GM12878 (cell line): ENCODE measurements at regions not wholly inside any gene's neighbourhood (a gene's known extent, or its start where the extent isn't known, plus 50 kb on each side); places are given as distances from the start of the nearest gene placed in this dataset.
A peak's percentile ranks its signal among the peaks of the same experiment; 100 is the strongest.

Source experiments
- ATAC-seq: fragments of 200-7000 bp; cut with Tn5 transposase; 3 replicates; pipeline ENCODE4 v1.9.1; 2020; ENCODE audit warnings: mild to moderate bottlenecking, moderate library complexity
- BruUV-seq: library from RNA; stranded (reverse); fragments of 400-500 nt; replicated peaks from 2 replicates; lab custom pipeline; 2021; lab: Mats Ljungman, UMichigan
- CTCF ChIA-PET: fragments of 300-600 bp; sonication (Branson Sonifier 250); formaldehyde crosslinking; extraction: SDS; loops from one replicate; lab custom pipeline; 2021; ENCODE audit warnings: inconsistent platforms; lab: Yijun Ruan, JAX
- POLR2A ChIA-PET: fragments of 350-600 bp; formaldehyde crosslinking; extraction: SDS; loops from one replicate; lab custom pipeline; 2021; ENCODE audit warnings: inconsistent platforms; lab: Charles Lee
- RAD21 ChIA-PET: fragments of 300-600 bp; sonication (Branson Sonifier 250); formaldehyde crosslinking; loops from one replicate; lab custom pipeline; 2023; ENCODE audit warnings: antibody characterized with exemption; ENCODE audit not compliant: unreplicated experiment; lab: Charles Lee
- SMC1A ChIA-PET: fragments of 300-600 bp; sonication (Branson Sonifier 250); formaldehyde crosslinking; loops from one replicate; lab custom pipeline; 2023; ENCODE audit not compliant: unreplicated experiment, uncharacterized antibody; lab: Charles Lee
- DNase-seq: peaks from one replicate; pipeline ENCODE4 v3.0.0-alpha.2; 2011; ENCODE audit warnings: low read depth, low spot score
- FAIRE-seq: peaks from 3 replicates; lab custom pipeline; 2011; peaks lifted over from hg19 to GRCh38; lab: Jason Lieb, UNC
- H2AFZ ChIP-seq: 2 replicates; pipeline ENCODE4 v1.6.0; 2011; ENCODE audit warnings: low read depth, low read length, control low read depth; ENCODE audit not compliant: control insufficient read depth
- H3K27ac ChIP-seq: 2 replicates; pipeline ENCODE4 v1.5.1; 2011; ENCODE audit warnings: control low read depth; ENCODE audit not compliant: control insufficient read depth, insufficient read depth
- H3K27me3 ChIP-seq, 2 experiments: replicated peaks in 1 of 2; 2 replicates each; pipeline versions ENCODE4 v1.6.0 to v1.6.1; 2011; ENCODE audit warnings: low read length in 1 of 2; ENCODE audit not compliant: control insufficient read depth in 2 of 2, insufficient read depth in 2 of 2
- H3K36me3 ChIP-seq, 2 experiments: 2 replicates each; pipeline ENCODE4 v1.5.1; 2011; ENCODE audit warnings: low read length in 1 of 2; ENCODE audit not compliant: control insufficient read depth in 2 of 2, insufficient read depth in 2 of 2
- H3K4me1 ChIP-seq: 2 replicates; pipeline ENCODE4 v1.6.1; 2011; ENCODE audit warnings: mild to moderate bottlenecking, low read length, moderate library complexity, mixed read lengths; ENCODE audit not compliant: control insufficient read depth, insufficient read depth
- H3K4me2 ChIP-seq: 2 replicates; pipeline ENCODE4 v1.6.0; 2011; ENCODE audit warnings: control low read depth; ENCODE audit not compliant: control insufficient read depth, insufficient read depth
- H3K4me3 ChIP-seq: fragments of 200-600 bp; sonication (generic); 2 replicates; pipeline ENCODE4 v1.5.1; 2016
- H3K79me2 ChIP-seq: 2 replicates; pipeline ENCODE4 v1.6.0; 2011; ENCODE audit warnings: low read length; ENCODE audit not compliant: control insufficient read depth, insufficient read depth
- H3K9ac ChIP-seq: 2 replicates; pipeline ENCODE4 v1.8.0; 2011; ENCODE audit warnings: low read length, control low read depth, mixed read lengths; ENCODE audit not compliant: control insufficient read depth, insufficient read depth
- H3K9me3 ChIP-seq: replicated peaks from 3 replicates; pipeline ENCODE4 v1.5.1; 2011; ENCODE audit warnings: mild to moderate bottlenecking, low read length; ENCODE audit not compliant: control insufficient read depth, insufficient read depth
- H4K20me1 ChIP-seq: 2 replicates; pipeline ENCODE4 v1.6.0; 2011; ENCODE audit not compliant: control insufficient read depth, insufficient read depth
- CTCF ChIP-seq, 3 experiments: IDR thresholded peaks in 2 of 3; conservative IDR thresholded peaks in 1 of 3; 2 replicates each; pipeline ENCODE4 v1.5.1; 2011; ENCODE audit warnings: low read depth in 3 of 3, low read length in 3 of 3, mild to moderate bottlenecking in 3 of 3, control low read depth in 2 of 3, moderate library complexity in 2 of 3, inconsistent platforms in 1 of 3, mixed read lengths in 1 of 3; ENCODE audit not compliant: control insufficient read depth in 2 of 3, insufficient read depth in 1 of 3; ENCODE audit errors: extremely low read depth in 1 of 3
- CUX1 ChIP-seq: IDR thresholded peaks from 2 replicates; pipeline ENCODE4 v1.6.1; 2012; ENCODE audit warnings: improper control_type of control experiment, low read depth, low read length; ENCODE audit not compliant: insufficient replicate concordance
- GABPA ChIP-seq: IDR thresholded peaks from 2 replicates; pipeline ENCODE4 v1.6.1; 2014; ENCODE audit warnings: antibody characterized with exemption, low read depth, mild to moderate bottlenecking, inconsistent platforms
- PML ChIP-seq: IDR thresholded peaks from 2 replicates; pipeline ENCODE4 v1.6.1; 2012; ENCODE audit warnings: low read length, inconsistent platforms
- POLR2A ChIP-seq: IDR thresholded peaks from 2 replicates; pipeline ENCODE4 v1.6.1; 2011; ENCODE audit warnings: low read depth, mild to moderate bottlenecking, low read length
- RAD21 ChIP-seq: IDR thresholded peaks from 2 replicates; pipeline ENCODE4 v1.6.1; 2011; ENCODE audit warnings: mild to moderate bottlenecking, low read depth, low read length, moderate library complexity; ENCODE audit not compliant: insufficient read depth
- WGBS: methylation state at CpG from one replicate; pipeline ENCODE4 v1.1.6; 2016; ENCODE audit warnings: low lambda C conversion rate; ENCODE audit not compliant: insufficient replicate concordance, insufficient coverage; ENCODE audit errors: missing lambda C conversion rate; 5-methylcytosine and 5-hydroxymethylcytosine counted together
- in situ Hi-C: fragments of 300-500 bp; cut with MboI; formaldehyde crosslinking; loops from 9 replicates; pipeline ENCODE4 v1.14.3; 2018; ENCODE audit warnings: mixed read lengths
- intact Hi-C: fragments of 100-400 bp; cut with micrococcal nuclease; formaldehyde crosslinking; loops from one replicate; pipeline ENCODE4 v1.14.2; 2022; ENCODE audit not compliant: unreplicated experiment

- no peak for TF ChIP-seq CUX1
Observed at GRCh38 chr5:69030358-69031062, 63.3 kb upstream of the SLC30A5 start (continued).

- ChIA-PET RAD21 (no interaction called here), CTCF (interaction anchor here (1.0 to 1.5 kb wide), 2 partner anchors 9 to 745 kb away, joined by 3 to 5 read pairs; no protein-coding TSS in a partner anchor), SMC1A (no interaction called here), POLR2A (no interaction called here)
- in situ Hi-C loops = no loop called here
- WGBS = 44% methylated on average over 3 of the region's 3 CpGs
- no peak for DNase-seq
- H3K27ac ChIP-seq = no peak overlapping the region
- ATAC-seq = peak; percentile 69; the same call in 2 of the 3 replicates
- no peak overlapping the region for H3K4me3 ChIP-seq
- H3K79me2 ChIP-seq = no peaks in the 10 kb centered on the region
- no peak overlapping the region for H2AFZ ChIP-seq
- H4K20me1 ChIP-seq = no peaks in the 10 kb centered on the region
- H3K9ac ChIP-seq = no peak overlapping the region
- H3K9me3 ChIP-seq = no peaks in the 10 kb centered on the region
- H3K4me1 ChIP-seq = no peaks in the 10 kb centered on the region
- H3K27me3 ChIP-seq = no peaks in the 10 kb centered on the region
- no peak for FAIRE-seq
- H3K4me2 ChIP-seq = no peak overlapping the region
- no TSS peak for BruUV-seq
- no peak for TF ChIP-seq PML
- TF ChIP-seq POLR2A = no peak
- peak in 1 of 3 experiments; percentile 14; a peak in 1 of 6 replicates for TF ChIP-seq CTCF (IDR thresholded peaks at IDR 0.05 in 2 of 3, conservative IDR thresholded peaks at IDR 0.05 in 1 of 3; ENCODE audit: control insufficient read depth in 2 of 3, extremely low read depth in 1 of 3, insufficient read depth in 1 of 3, low read depth in 3 of 3, low read length in 3 of 3)
- 0 out of 2 replicates have a peak, but pooled peaks have one; percentile 8 for TF ChIP-seq RAD21
- no peak for TF ChIP-seq GABPA
- TF ChIP-seq, all 136 proteins: peak for 2
- no peaks in the 10 kb centered on the region for H3K36me3 ChIP-seq
- intact Hi-C loops = no loop called here
Observed at GRCh38 chr5:69032009-69032408, 61.8 kb upstream of the SLC30A5 start.
